ENCODE measurements at regions not wholly inside any gene's neighbourhood (a gene's known extent, or its start where the extent isn't known, plus 50 kb on each side); places are given as distances from the start of the nearest gene placed in this dataset.

- no peak overlapping the region for H3K27ac ChIP-seq (ENCODE audit: extremely low read length, insufficient read depth, low read length)
Observed at GRCh38 chr4:18691431-18692200, 670.1 kb upstream of the LCORL start.

More at GRCh38 chr4:18691431-18692200, 670.1 kb upstream of the LCORL start:
- no peak overlapping the region for H3K4me3 ChIP-seq (replicated peaks in 1 of 3; ENCODE audit: insufficient read depth in 1 of 3, low read depth in 2 of 3, low read length in 3 of 3)
- ChIA-PET POLR2A (no interaction called here), CTCF (ENCODE audit: low intra/inter-chr PET ratio, low total read pairs) (no interaction called here)
- TF ChIP-seq SNAPC5 (CRISPR knock-in tag; IDR thresholded peaks at IDR 0.05; ENCODE audit: borderline replicate concordance) (no peak), TBX3 (IDR thresholded peaks at IDR 0.05; ENCODE audit: borderline replicate concordance) (peak; percentile 95), AGO2 (optimal IDR thresholded peaks at IDR 0.05; ENCODE audit: low read depth, low read length) (no peak), FOXP1 (IDR thresholded peaks at IDR 0.05) (no peak), FOXP1 (CRISPR knock-in tag; IDR thresholded peaks at IDR 0.05) (peak; percentile 53), ZBED4 (CRISPR knock-in tag; IDR thresholded peaks at IDR 0.05; ENCODE audit: borderline replicate concordance) (no peak), ZNF17 (CRISPR knock-in tag; IDR thresholded peaks at IDR 0.05) (no peak), KDM6A (CRISPR knock-in tag; IDR thresholded peaks at IDR 0.05; ENCODE audit: low read depth) (no peak), ZNF577 (CRISPR knock-in tag; IDR thresholded peaks at IDR 0.05; ENCODE audit: borderline replicate concordance, low read depth) (no peak), NFIC (IDR thresholded peaks at IDR 0.05; ENCODE audit: low read length) (peak; percentile 22; the same call in 1 of the 2 replicates), TCF7 (IDR thresholded peaks at IDR 0.05; ENCODE audit: low read depth) (peak; percentile 60; the same call in 1 of the 2 replicates), FOXA3 (CRISPR knock-in tag; IDR thresholded peaks at IDR 0.05) (0 out of 2 replicates have a peak, but pooled peaks have one; percentile 11)
- intact Hi-C loops (cut with micrococcal nuclease; ENCODE audit: unreplicated experiment) (no loop called here), in situ Hi-C loops (cut with HindIII; ENCODE audit: extremely low pct_ligation_motif_present, low pct_unique_long_range_greater_than_20kb) (loop anchor here (25.0 kb wide), 1 partner anchor 1571 kb away; the partner anchor contains the start of gene SLIT2)
- H3K9ac ChIP-seq (ENCODE audit: insufficient read depth, low read depth, low read length) = no peak overlapping the region
- no TSS peak for BruUV-seq (replicated peaks)
- no peaks in the 10 kb centered on the region for H3K79me2 ChIP-seq (ENCODE audit: insufficient read depth, low read length)
- FAIRE-seq (no peak), ATAC-seq (peak; percentile 70), DNase-seq (ENCODE audit: low spot score) (peak; percentile 2)
- no peaks in the 10 kb centered on the region for H3K27me3 ChIP-seq (ENCODE audit: control insufficient read depth in 1 of 2, insufficient read depth in 2 of 2, low read length in 2 of 2)
- no peaks in the 10 kb centered on the region for H3K9me3 ChIP-seq (ENCODE audit: low read length)
- H3K4me1 ChIP-seq (ENCODE audit: insufficient read depth, low read length) = peaks cover 13% of the 10 kb centered on the region; the same call in 1 of the 2 replicates
- H2AFZ ChIP-seq (ENCODE audit: low read length) = no peak overlapping the region
- H3K4me2 ChIP-seq (ENCODE audit: low read depth, low read length) = no peak overlapping the region
- H4K20me1 ChIP-seq (ENCODE audit: insufficient read depth, low read length) = no peaks in the 10 kb centered on the region
- H3K36me3 ChIP-seq (replicated peaks in 1 of 2; ENCODE audit: control insufficient read depth in 1 of 2, insufficient read depth in 2 of 2, low read length in 2 of 2) = no peaks in the 10 kb centered on the region
- WGBS (ENCODE audit: low lambda C conversion rate) = 3% methylated on average over 9 of the region's 9 CpGs

All from HepG2 (cell line).